ENCODE measurements at regions not wholly inside any gene's neighbourhood (a gene's known extent, or its start where the extent isn't known, plus 50 kb on each side); places are given as distances from the start of the nearest gene placed in this dataset.

GRCh38 chr3:127106053-127106452 is 86.9 kb upstream of the PRR23E start:
- Histone ChIP-seq H4K20me1 (ENCODE audit: low read depth, low read length) (no peaks in the 10 kb centered on the region), H3K79me2 (ENCODE audit: insufficient read depth, low read length) (no peaks in the 10 kb centered on the region), H3K4me2 (ENCODE audit: low read depth, low read length, poor library complexity, severe bottlenecking) (no peak overlapping the region), H3K9ac (ENCODE audit: low read length) (no peak overlapping the region), H3K27me3 (ENCODE audit: low read length) (no peaks in the 10 kb centered on the region), H3K9me3 (ENCODE audit: insufficient read depth, low read length) (no peaks in the 10 kb centered on the region), H3F3A (ENCODE audit: insufficient read depth) (no peaks in the 10 kb centered on the region), H3K27ac (ENCODE audit: low read depth, low read length) (no peak overlapping the region), H3K36me3 (ENCODE audit: low read length) (no peaks in the 10 kb centered on the region), H2AFZ (ENCODE audit: low read depth, low read length, severe bottlenecking) (no peak overlapping the region), H3K4me3 (ENCODE audit: insufficient read depth, low read length, poor library complexity, severe bottlenecking) (no peak overlapping the region), H3K9me2 (replicated peaks; ENCODE audit: insufficient read depth, low read length) (no peaks in the 10 kb centered on the region)
- no peak for TF ChIP-seq EZH2phosphoT487 (conservative IDR thresholded peaks at IDR 0.05; ENCODE audit: low read length)
- TF ChIP-seq, protein P1, sequence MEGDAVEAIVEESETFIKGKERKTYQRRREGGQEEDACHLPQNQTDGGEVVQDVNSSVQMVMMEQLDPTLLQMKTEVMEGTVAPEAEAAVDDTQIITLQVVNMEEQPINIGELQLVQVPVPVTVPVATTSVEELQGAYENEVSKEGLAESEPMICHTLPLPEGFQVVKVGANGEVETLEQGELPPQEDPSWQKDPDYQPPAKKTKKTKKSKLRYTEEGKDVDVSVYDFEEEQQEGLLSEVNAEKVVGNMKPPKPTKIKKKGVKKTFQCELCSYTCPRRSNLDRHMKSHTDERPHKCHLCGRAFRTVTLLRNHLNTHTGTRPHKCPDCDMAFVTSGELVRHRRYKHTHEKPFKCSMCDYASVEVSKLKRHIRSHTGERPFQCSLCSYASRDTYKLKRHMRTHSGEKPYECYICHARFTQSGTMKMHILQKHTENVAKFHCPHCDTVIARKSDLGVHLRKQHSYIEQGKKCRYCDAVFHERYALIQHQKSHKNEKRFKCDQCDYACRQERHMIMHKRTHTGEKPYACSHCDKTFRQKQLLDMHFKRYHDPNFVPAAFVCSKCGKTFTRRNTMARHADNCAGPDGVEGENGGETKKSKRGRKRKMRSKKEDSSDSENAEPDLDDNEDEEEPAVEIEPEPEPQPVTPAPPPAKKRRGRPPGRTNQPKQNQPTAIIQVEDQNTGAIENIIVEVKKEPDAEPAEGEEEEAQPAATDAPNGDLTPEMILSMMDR (IDR thresholded peaks at IDR 0.05; ENCODE audit: insufficient read depth, low read length, poor library complexity, severe bottlenecking), result no peak

GRCh38 chr3:127106456-127106855 is 86.5 kb upstream of the PRR23E start:
- Histone ChIP-seq H4K20me1 (ENCODE audit: low read depth, low read length) (no peaks in the 10 kb centered on the region), H2AFZ (ENCODE audit: low read depth, low read length, severe bottlenecking) (no peak overlapping the region), H3F3A (ENCODE audit: insufficient read depth) (no peaks in the 10 kb centered on the region), H3K4me2 (ENCODE audit: low read depth, low read length, poor library complexity, severe bottlenecking) (no peak overlapping the region), H3K36me3 (ENCODE audit: low read length) (no peaks in the 10 kb centered on the region), H3K9ac (ENCODE audit: low read length) (no peak overlapping the region), H3K79me2 (ENCODE audit: insufficient read depth, low read length) (no peaks in the 10 kb centered on the region), H3K9me2 (replicated peaks; ENCODE audit: insufficient read depth, low read length) (no peaks in the 10 kb centered on the region), H3K4me3 (ENCODE audit: insufficient read depth, low read length, poor library complexity, severe bottlenecking) (no peak overlapping the region), H3K9me3 (ENCODE audit: insufficient read depth, low read length) (no peaks in the 10 kb centered on the region), H3K27ac (ENCODE audit: low read depth, low read length) (no peak overlapping the region), H3K27me3 (ENCODE audit: low read length) (no peaks in the 10 kb centered on the region)
- TF ChIP-seq, protein P1 (IDR thresholded peaks at IDR 0.05; ENCODE audit: insufficient read depth, low read length, poor library complexity, severe bottlenecking), result no peak
- TF ChIP-seq EZH2phosphoT487 (conservative IDR thresholded peaks at IDR 0.05; ENCODE audit: low read length), result no peak

- Histone ChIP-seq H2AFZ (ENCODE audit: low read depth, low read length, severe bottlenecking) (no peak overlapping the region), H3F3A (ENCODE audit: insufficient read depth) (no peaks in the 10 kb centered on the region), H3K4me2 (ENCODE audit: low read depth, low read length, poor library complexity, severe bottlenecking) (no peak overlapping the region), H3K9me3 (ENCODE audit: insufficient read depth, low read length) (peaks cover 5% of the 10 kb centered on the region), H3K27ac (ENCODE audit: low read depth, low read length) (no peak overlapping the region), H3K9me2 (replicated peaks; ENCODE audit: insufficient read depth, low read length) (no peaks in the 10 kb centered on the region), H3K9ac (ENCODE audit: low read length) (no peak overlapping the region), H3K79me2 (ENCODE audit: insufficient read depth, low read length) (no peaks in the 10 kb centered on the region), H3K36me3 (ENCODE audit: low read length) (no peaks in the 10 kb centered on the region), H3K27me3 (ENCODE audit: low read length) (no peaks in the 10 kb centered on the region), H3K4me3 (ENCODE audit: insufficient read depth, low read length, poor library complexity, severe bottlenecking) (no peak overlapping the region), H4K20me1 (ENCODE audit: low read depth, low read length) (no peaks in the 10 kb centered on the region)
- no peak for TF ChIP-seq EZH2phosphoT487 (conservative IDR thresholded peaks at IDR 0.05; ENCODE audit: low read length)
- TF ChIP-seq, protein P1 (IDR thresholded peaks at IDR 0.05; ENCODE audit: insufficient read depth, low read length, poor library complexity, severe bottlenecking), result no peak
Measured at GRCh38 chr3:127107002-127107401, 85.9 kb upstream of the PRR23E start.

Data from SU-DHL-6 (cell line).